ENCODE measurements at regions not wholly inside any gene's neighbourhood (a gene's known extent, or its start where the extent isn't known, plus 50 kb on each side); places are given as distances from the start of the nearest gene placed in this dataset.

DNA sequence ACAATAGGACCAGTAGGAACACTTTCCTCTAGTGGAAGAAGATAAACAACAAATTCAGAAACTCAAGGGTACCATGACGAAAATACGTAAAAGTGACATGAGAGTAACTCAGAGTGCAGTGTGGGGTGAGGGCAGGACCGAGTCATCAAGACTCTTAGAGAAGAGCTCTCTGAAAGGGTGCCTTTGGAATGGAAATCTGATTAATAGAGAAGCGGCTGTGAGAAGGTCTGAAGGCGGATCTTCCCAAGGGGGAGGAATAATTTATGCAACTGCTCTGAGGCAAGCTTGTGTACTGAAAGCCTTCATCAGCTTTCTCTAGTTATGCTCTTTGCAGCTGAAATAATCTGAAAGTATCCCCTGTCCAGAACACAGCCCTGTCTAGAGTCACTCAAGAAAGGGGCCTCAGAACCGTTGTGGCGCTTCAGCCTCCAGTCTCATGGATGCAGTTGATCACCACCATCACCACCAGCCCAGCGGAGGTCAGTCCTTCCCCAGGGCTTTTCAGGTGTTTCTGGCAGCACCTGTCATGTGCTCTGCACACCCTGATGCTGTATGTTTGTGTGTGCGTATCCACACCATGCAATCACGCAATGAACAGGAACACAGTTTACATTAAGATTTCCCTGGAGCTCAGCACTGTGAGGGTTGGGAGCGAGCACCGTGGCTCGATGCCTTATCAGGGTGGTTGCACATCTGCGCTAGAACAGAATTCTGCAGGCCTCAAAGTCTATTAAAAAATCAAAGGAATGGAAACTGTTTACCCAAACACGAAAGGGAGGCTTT, 396.5 kb downstream of the SMOC2 start:
- Histone ChIP-seq H3K36me3 (ENCODE audit: control insufficient read depth, insufficient read depth, low read length) (no peaks in the 10 kb centered on the region), H2BK20ac (ENCODE audit: low read depth, low read length) (no peak overlapping the region), H4K20me1 (ENCODE audit: insufficient read depth, low read length) (no peaks in the 10 kb centered on the region), H3K14ac (replicated peaks; ENCODE audit: low read depth, low read length) (no peak overlapping the region), H3K9me3 (ENCODE audit: control insufficient read depth, insufficient read depth, low read length) (peaks cover 32% of the 10 kb centered on the region), H3K9me1 (ENCODE audit: insufficient read depth, low read length) (no peaks in the 10 kb centered on the region), H4K5ac (ENCODE audit: low read depth, low read length) (no peak overlapping the region), H3K4ac (ENCODE audit: low read depth, low read length) (no peak overlapping the region), H3K18ac (ENCODE audit: low read depth, low read length) (no peak overlapping the region), H3K4me1 (ENCODE audit: control insufficient read depth, insufficient read depth, low read length) (no peaks in the 10 kb centered on the region), H3K4me3 (ENCODE audit: insufficient read depth, low read depth, low read length) (no peak overlapping the region), H3K79me1 (ENCODE audit: low read depth in 1 of 2, low read length in 2 of 2) (no peaks in the 10 kb centered on the region), H4K8ac (ENCODE audit: low read depth in 2 of 2, low read length in 2 of 2) (no peak overlapping the region), H3K23ac (ENCODE audit: low read depth, low read length) (no peak overlapping the region), H2AK9ac (replicated peaks; ENCODE audit: low read depth, low read length, poor library complexity) (no peak overlapping the region), H2BK5ac (ENCODE audit: low read depth, low read length, poor library complexity, severe bottlenecking) (no peak overlapping the region), H4K91ac (ENCODE audit: insufficient read depth, low read depth, low read length) (no peak overlapping the region), H3K27me3 (ENCODE audit: control insufficient read depth, insufficient read depth, low read length) (no peaks in the 10 kb centered on the region), H2AK5ac (ENCODE audit: low read depth, low read length) (no peak overlapping the region), H2BK15ac (ENCODE audit: low read depth, low read length) (no peak overlapping the region), H2BK120ac (ENCODE audit: low read depth, low read length) (no peak overlapping the region), H3K56ac (ENCODE audit: extremely low read depth, insufficient read depth, low read length) (no peak overlapping the region), H3K9ac (ENCODE audit: low read depth, low read length) (no peak overlapping the region), H2AFZ (replicated peaks; ENCODE audit: low read length, poor library complexity) (no peak overlapping the region), H3K27ac (ENCODE audit: insufficient read depth, low read length) (no peak overlapping the region), H3K4me2 (ENCODE audit: low read depth, low read length) (no peak overlapping the region)
- DNase-seq (no peak), ATAC-seq (ENCODE audit: low read depth) (no peak)
- intact Hi-C loops (cut with micrococcal nuclease) (no loop called here), dilution Hi-C loops (cut with HindIII; ENCODE audit: low sequenced_read_pairs, unreplicated experiment) (no loop called here), in situ Hi-C loops (cut with MboI; ENCODE audit: low sequenced_read_pairs) (no loop called here)
- POLR2A ChIA-PET (ENCODE audit: unreplicated experiment), result no interaction called here
- CTCF ChIA-PET, result no interaction called here
- TF ChIP-seq MAZ (IDR thresholded peaks at IDR 0.05; ENCODE audit: borderline replicate concordance, low read depth, low read length), result no peak
- TF ChIP-seq, protein P1, sequence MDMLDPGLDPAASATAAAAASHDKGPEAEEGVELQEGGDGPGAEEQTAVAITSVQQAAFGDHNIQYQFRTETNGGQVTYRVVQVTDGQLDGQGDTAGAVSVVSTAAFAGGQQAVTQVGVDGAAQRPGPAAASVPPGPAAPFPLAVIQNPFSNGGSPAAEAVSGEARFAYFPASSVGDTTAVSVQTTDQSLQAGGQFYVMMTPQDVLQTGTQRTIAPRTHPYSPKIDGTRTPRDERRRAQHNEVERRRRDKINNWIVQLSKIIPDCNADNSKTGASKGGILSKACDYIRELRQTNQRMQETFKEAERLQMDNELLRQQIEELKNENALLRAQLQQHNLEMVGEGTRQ (IDR thresholded peaks at IDR 0.05; ENCODE audit: low read depth, low read length), result no peak
- WGBS, 2 experiments (ENCODE audit: extremely low coverage in 2 of 2, insufficient read length in 1 of 2), result 60% methylated on average over 1 of the region's 15 CpGs; no CpG with 5 or more reads in 1 of the 2 experiments
- no TSS peak for BruUV-seq (replicated peaks)
